HepG2 (cell line): ENCODE measurements at regions not wholly inside any gene's neighbourhood (a gene's known extent, or its start where the extent isn't known, plus 50 kb on each side); places are given as distances from the start of the nearest gene placed in this dataset.

Experiments used
- ATAC-seq: fragments of 200-7000 bp; cut with Tn5 transposase; 3 replicates; pipeline ENCODE4 v1.9.1; 2020; ENCODE audit warnings: mild to moderate bottlenecking, moderate library complexity
- BruUV-seq: library from RNA; stranded (reverse); fragments of 400-500 nt; replicated peaks from 2 replicates; lab custom pipeline; 2021; lab: Mats Ljungman, UMichigan
- CTCF ChIA-PET: fragments of 300-600 bp; formaldehyde crosslinking; extraction: SDS; loops from one replicate; lab custom pipeline; 2021; ENCODE audit warnings: low total read pairs, inconsistent platforms, low intra/inter-chr PET ratio; lab: Yijun Ruan, JAX
- POLR2A ChIA-PET: fragments of 350-600 bp; sonication (Branson Sonifier 250); formaldehyde crosslinking; loops from one replicate; lab custom pipeline; 2020; ENCODE audit warnings: antibody characterized with exemption, inconsistent platforms; lab: Yijun Ruan, JAX
- DNase-seq: peaks from one replicate; pipeline ENCODE4 v3.0.0-alpha.2; 2015; ENCODE audit warnings: low spot score
- FAIRE-seq: peaks from 3 replicates; lab custom pipeline; 2011; peaks lifted over from hg19 to GRCh38; lab: Jason Lieb, UNC
- H2AFZ ChIP-seq: one replicate; pipeline ENCODE4 v1.6.1; 2011; ENCODE audit warnings: low read length, inconsistent platforms
- H3K27ac ChIP-seq: fragments of 300-600 bp; 3 replicates; pipeline ENCODE4 v1.8.0; 2011; ENCODE audit warnings: mixed run types, mild to moderate bottlenecking, mixed read lengths, low read length, inconsistent platforms; ENCODE audit not compliant: insufficient read depth; ENCODE audit errors: extremely low read length
- H3K27me3 ChIP-seq, 2 experiments: fragments of 200-600 bp in 1 of 2; 2 replicates in 1 of 2; 3 replicates in 1 of 2; pipeline versions ENCODE4 v1.6.0 to v1.8.0; 2011; ENCODE audit warnings: low read length in 2 of 2, mild to moderate bottlenecking in 2 of 2, moderate library complexity in 2 of 2, inconsistent platforms in 1 of 2; ENCODE audit not compliant: insufficient read depth in 2 of 2, control insufficient read depth in 1 of 2
- H3K36me3 ChIP-seq, 2 experiments: fragments of 200-600 bp in 1 of 2; replicated peaks in 1 of 2; 2 replicates in 1 of 2; 3 replicates in 1 of 2; pipeline versions ENCODE4 v1.5.1 to v1.8.0; 2011; ENCODE audit warnings: low read length in 2 of 2, inconsistent platforms in 1 of 2; ENCODE audit not compliant: insufficient read depth in 2 of 2, control insufficient read depth in 1 of 2
- H3K4me1 ChIP-seq: 2 replicates; pipeline ENCODE4 v1.5.1; 2012; ENCODE audit warnings: low read length, inconsistent platforms; ENCODE audit not compliant: insufficient read depth
- H3K4me2 ChIP-seq: 2 replicates; pipeline ENCODE4 v1.6.0; 2011; ENCODE audit warnings: low read depth, low read length, inconsistent platforms
- H3K4me3 ChIP-seq, 3 experiments: fragments of 200-600 bp in 1 of 3; sonication (generic), shearing (Covaris generic) in 1 of 3; replicated peaks in 1 of 3; 2 replicates each; pipeline ENCODE4 v1.5.1; 2011 to 2016; ENCODE audit warnings: low read length in 3 of 3, inconsistent platforms in 2 of 3, low read depth in 2 of 3, mild to moderate bottlenecking in 2 of 3, control low read depth in 1 of 3, mixed read lengths in 1 of 3; ENCODE audit not compliant: insufficient read depth in 1 of 3
- H3K79me2 ChIP-seq: one replicate; pipeline ENCODE4 v1.6.1; 2011; ENCODE audit warnings: low read length, inconsistent platforms; ENCODE audit not compliant: insufficient read depth
- H3K9ac ChIP-seq: 2 replicates; pipeline ENCODE4 v1.6.0; 2011; ENCODE audit warnings: mild to moderate bottlenecking, low read depth, low read length, inconsistent platforms; ENCODE audit not compliant: insufficient read depth
- H3K9me3 ChIP-seq: 2 replicates; pipeline ENCODE4 v1.5.1; 2012; ENCODE audit warnings: mild to moderate bottlenecking, low read length
- H4K20me1 ChIP-seq: 2 replicates; pipeline ENCODE4 v1.6.0; 2011; ENCODE audit warnings: inconsistent platforms, mild to moderate bottlenecking, low read length, moderate library complexity; ENCODE audit not compliant: insufficient read depth
- FIP1L1 ChIP-seq: fragments of 200-400 bp; formaldehyde crosslinking; IDR thresholded peaks from 2 replicates; pipeline ENCODE4 v1.6.1; 2018; ENCODE audit warnings: low read depth, mild to moderate bottlenecking, low read length, moderate library complexity, borderline replicate concordance; ENCODE audit not compliant: insufficient read depth
- FOXK2 ChIP-seq: fragments of 450-650 bp; IDR thresholded peaks from 2 replicates; pipeline ENCODE4 v1.6.1; 2016
- GABPB1 ChIP-seq: IDR thresholded peaks from 2 replicates; pipeline ENCODE4 v1.6.1; 2016; ENCODE audit warnings: mild to moderate bottlenecking, missing genetic modification reagents, moderate library complexity, missing compliant biosample characterization
- HDAC6 ChIP-seq: fragments of 200-600 bp; sonication (generic); IDR thresholded peaks from 2 replicates; pipeline ENCODE4 v1.7.0; 2017; ENCODE audit warnings: mild to moderate bottlenecking, antibody characterized with exemption, low read length, low read depth
- KDM4B ChIP-seq: sonication (generic); formaldehyde crosslinking; IDR thresholded peaks from 2 replicates; pipeline ENCODE4 v1.4.0; 2020; ENCODE audit warnings: missing genetic modification reagents
- KLF16 ChIP-seq, 2 experiments: sonication (generic) in 1 of 2; formaldehyde crosslinking in 1 of 2; IDR thresholded peaks; 2 replicates each; pipeline versions ENCODE4 v1.6.1 to v1.8.0; 2016 to 2023; ENCODE audit warnings: missing genetic modification reagents in 2 of 2, missing compliant biosample characterization in 1 of 2
- SPEN ChIP-seq: sonication (generic); formaldehyde crosslinking; IDR thresholded peaks from 2 replicates; pipeline ENCODE4 v1.5.1; 2020; ENCODE audit warnings: low read depth, mild to moderate bottlenecking, missing genetic modification reagents
- ZBTB7A ChIP-seq: sonication (generic); formaldehyde crosslinking; IDR thresholded peaks from 2 replicates; pipeline ENCODE4 v1.8.0; 2022; ENCODE audit warnings: mild to moderate bottlenecking, missing genetic modification reagents
- ZNF383 ChIP-seq: sonication (generic); formaldehyde crosslinking; IDR thresholded peaks from 2 replicates; pipeline ENCODE4 v1.4.0; 2020; ENCODE audit warnings: missing genetic modification reagents, mild to moderate bottlenecking, borderline replicate concordance
- WGBS: methylation state at CpG from one replicate; pipeline ENCODE4 v1.1.6; 2017; ENCODE audit warnings: low lambda C conversion rate; 5-methylcytosine and 5-hydroxymethylcytosine counted together
- in situ Hi-C: cut with HindIII; loops from 2 replicates; pipeline ENCODE4 v1.10.0; 2017; ENCODE audit warnings: low pct_unique_long_range_greater_than_20kb; ENCODE audit not compliant: extremely low pct_ligation_motif_present
- intact Hi-C: fragments of 100-400 bp; cut with micrococcal nuclease; formaldehyde crosslinking; loops from one replicate; pipeline ENCODE4 v1.10.0; 2022; ENCODE audit not compliant: unreplicated experiment
- TF ChIP-seq, protein P1 (sequence below): sonication (generic); formaldehyde crosslinking; IDR thresholded peaks from 2 replicates; pipeline ENCODE4 v1.4.0; 2020; ENCODE audit warnings: missing genetic modification reagents
- TF ChIP-seq, protein P2 (sequence below): sonication (generic); formaldehyde crosslinking; IDR thresholded peaks from 2 replicates; pipeline ENCODE4 v1.4.0; 2020; ENCODE audit warnings: missing genetic modification reagents
- TF ChIP-seq, protein P3 (sequence below): sonication (generic); formaldehyde crosslinking; IDR thresholded peaks from 2 replicates; pipeline ENCODE4 v1.4.0; 2020; ENCODE audit warnings: missing genetic modification reagents, mild to moderate bottlenecking, borderline replicate concordance

DNA sequence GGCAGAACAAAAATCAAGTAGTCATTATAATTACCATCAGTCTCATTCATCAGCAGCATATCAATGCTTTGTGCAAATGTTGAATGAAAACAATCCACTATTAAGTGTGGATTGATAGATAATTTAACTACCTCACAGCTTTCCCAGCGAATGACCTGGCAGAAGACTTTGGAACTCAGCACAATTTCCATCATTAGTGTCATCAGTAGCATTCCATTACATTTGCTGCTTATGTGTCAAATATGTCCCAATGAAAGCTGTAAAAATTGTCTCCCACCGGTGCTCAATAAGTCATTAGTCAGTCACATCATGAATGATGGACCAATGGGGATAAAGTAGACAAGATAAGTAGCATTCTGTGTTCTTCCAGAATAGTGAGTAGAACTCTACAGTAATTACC lies 1513.5 kb upstream of the PRR20A start:
- POLR2A ChIA-PET: no interaction called here
- no TSS peak for BruUV-seq
- H4K20me1 ChIP-seq: no peaks in the 10 kb centered on the region
- no peak for TF ChIP-seq ZNF383 (CRISPR knock-in tag)
- no peak for TF ChIP-seq KLF16 (CRISPR knock-in tag; IDR thresholded peaks at IDR 0.05)
- no peak for TF ChIP-seq GABPB1
- no peak for TF ChIP-seq KDM4B (CRISPR knock-in tag)
- TF ChIP-seq HDAC6: no peak
- TF ChIP-seq SPEN (CRISPR knock-in tag): no peak
- TF ChIP-seq ZBTB7A: no peak
- no peak for TF ChIP-seq FIP1L1
- no peak for TF ChIP-seq FOXK2
- TF ChIP-seq, protein P1, sequence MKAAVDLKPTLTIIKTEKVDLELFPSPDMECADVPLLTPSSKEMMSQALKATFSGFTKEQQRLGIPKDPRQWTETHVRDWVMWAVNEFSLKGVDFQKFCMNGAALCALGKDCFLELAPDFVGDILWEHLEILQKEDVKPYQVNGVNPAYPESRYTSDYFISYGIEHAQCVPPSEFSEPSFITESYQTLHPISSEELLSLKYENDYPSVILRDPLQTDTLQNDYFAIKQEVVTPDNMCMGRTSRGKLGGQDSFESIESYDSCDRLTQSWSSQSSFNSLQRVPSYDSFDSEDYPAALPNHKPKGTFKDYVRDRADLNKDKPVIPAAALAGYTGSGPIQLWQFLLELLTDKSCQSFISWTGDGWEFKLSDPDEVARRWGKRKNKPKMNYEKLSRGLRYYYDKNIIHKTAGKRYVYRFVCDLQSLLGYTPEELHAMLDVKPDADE: no peak
- TF ChIP-seq, protein P2, sequence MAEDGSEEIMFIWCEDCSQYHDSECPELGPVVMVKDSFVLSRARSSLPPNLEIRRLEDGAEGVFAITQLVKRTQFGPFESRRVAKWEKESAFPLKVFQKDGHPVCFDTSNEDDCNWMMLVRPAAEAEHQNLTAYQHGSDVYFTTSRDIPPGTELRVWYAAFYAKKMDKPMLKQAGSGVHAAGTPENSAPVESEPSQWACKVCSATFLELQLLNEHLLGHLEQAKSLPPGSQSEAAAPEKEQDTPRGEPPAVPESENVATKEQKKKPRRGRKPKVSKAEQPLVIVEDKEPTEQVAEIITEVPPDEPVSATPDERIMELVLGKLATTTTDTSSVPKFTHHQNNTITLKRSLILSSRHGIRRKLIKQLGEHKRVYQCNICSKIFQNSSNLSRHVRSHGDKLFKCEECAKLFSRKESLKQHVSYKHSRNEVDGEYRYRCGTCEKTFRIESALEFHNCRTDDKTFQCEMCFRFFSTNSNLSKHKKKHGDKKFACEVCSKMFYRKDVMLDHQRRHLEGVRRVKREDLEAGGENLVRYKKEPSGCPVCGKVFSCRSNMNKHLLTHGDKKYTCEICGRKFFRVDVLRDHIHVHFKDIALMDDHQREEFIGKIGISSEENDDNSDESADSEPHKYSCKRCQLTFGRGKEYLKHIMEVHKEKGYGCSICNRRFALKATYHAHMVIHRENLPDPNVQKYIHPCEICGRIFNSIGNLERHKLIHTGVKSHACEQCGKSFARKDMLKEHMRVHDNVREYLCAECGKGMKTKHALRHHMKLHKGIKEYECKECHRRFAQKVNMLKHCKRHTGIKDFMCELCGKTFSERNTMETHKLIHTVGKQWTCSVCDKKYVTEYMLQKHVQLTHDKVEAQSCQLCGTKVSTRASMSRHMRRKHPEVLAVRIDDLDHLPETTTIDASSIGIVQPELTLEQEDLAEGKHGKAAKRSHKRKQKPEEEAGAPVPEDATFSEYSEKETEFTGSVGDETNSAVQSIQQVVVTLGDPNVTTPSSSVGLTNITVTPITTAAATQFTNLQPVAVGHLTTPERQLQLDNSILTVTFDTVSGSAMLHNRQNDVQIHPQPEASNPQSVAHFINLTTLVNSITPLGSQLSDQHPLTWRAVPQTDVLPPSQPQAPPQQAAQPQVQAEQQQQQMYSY (CRISPR knock-in tag): no peak
- TF ChIP-seq, protein P3, sequence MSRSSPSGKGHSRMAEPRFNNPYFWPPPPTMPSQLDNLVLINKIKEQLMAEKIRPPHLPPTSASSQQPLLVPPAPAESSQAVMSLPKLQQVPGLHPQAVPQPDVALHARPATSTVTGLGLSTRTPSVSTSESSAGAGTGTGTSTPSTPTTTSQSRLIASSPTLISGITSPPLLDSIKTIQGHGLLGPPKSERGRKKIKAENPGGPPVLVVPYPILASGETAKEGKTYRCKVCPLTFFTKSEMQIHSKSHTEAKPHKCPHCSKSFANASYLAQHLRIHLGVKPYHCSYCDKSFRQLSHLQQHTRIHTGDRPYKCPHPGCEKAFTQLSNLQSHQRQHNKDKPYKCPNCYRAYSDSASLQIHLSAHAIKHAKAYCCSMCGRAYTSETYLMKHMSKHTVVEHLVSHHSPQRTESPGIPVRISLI: no peak

More for the DNA sequence above, 1513.5 kb upstream of the PRR20A start:
- Histone ChIP-seq H3K27ac (no peak overlapping the region), H3K4me2 (no peak overlapping the region), H3K27me3 (no peaks in the 10 kb centered on the region), H3K9ac (no peak overlapping the region), H3K79me2 (no peaks in the 10 kb centered on the region), H2AFZ (no peak overlapping the region), H3K9me3 (peaks cover 88% of the 10 kb centered on the region), H3K4me1 (no peaks in the 10 kb centered on the region), H3K36me3 (no peaks in the 10 kb centered on the region), H3K4me3 (no peak overlapping the region)
- 3% methylated on average over 2 of the region's 2 CpGs for WGBS
- FAIRE-seq (no peak), ATAC-seq (no peak), DNase-seq (no peak)
- intact Hi-C loops: no loop called here
- CTCF ChIA-PET: no interaction called here
- in situ Hi-C loops: no loop called here
